HepG2 (cell line): ENCODE measurements at regions not wholly inside any gene's neighbourhood (a gene's known extent, or its start where the extent isn't known, plus 50 kb on each side); places are given as distances from the start of the nearest gene placed in this dataset.
A peak's percentile ranks its signal among the peaks of the same experiment; 100 is the strongest.

Experiments
- AGO2 ChIP-seq: fragments of 200-400 bp; formaldehyde crosslinking; optimal IDR thresholded peaks from 2 replicates; pipeline ENCODE3; 2017; ENCODE audit warnings: mild to moderate bottlenecking, low read depth, low read length, moderate library complexity
- ATRX ChIP-seq: sonication (generic); formaldehyde crosslinking; IDR thresholded peaks from 2 replicates; pipeline ENCODE4 v1.4.0; 2020; ENCODE audit warnings: missing genetic modification reagents, borderline replicate concordance
- FIP1L1 ChIP-seq: fragments of 200-400 bp; formaldehyde crosslinking; IDR thresholded peaks from 2 replicates; pipeline ENCODE4 v1.6.1; 2018; ENCODE audit warnings: low read depth, mild to moderate bottlenecking, low read length, moderate library complexity, borderline replicate concordance; ENCODE audit not compliant: insufficient read depth
- FOSL2 ChIP-seq: sonication (generic); formaldehyde crosslinking; IDR thresholded peaks from 2 replicates; pipeline ENCODE4 v1.4.0; 2020; ENCODE audit warnings: missing genetic modification reagents
- MEIS2 ChIP-seq: sonication (generic); formaldehyde crosslinking; IDR thresholded peaks from 2 replicates; pipeline ENCODE4 v1.9.0; 2021; ENCODE audit warnings: mild to moderate bottlenecking, missing genetic modification reagents
- TBL1XR1 ChIP-seq: fragments of 150-350 bp; IDR thresholded peaks from 2 replicates; pipeline ENCODE4 v1.6.1; 2014; ENCODE audit warnings: borderline replicate concordance, low read length; ENCODE audit not compliant: partially characterized antibody
- TCF7 ChIP-seq: sonication (generic); IDR thresholded peaks from 2 replicates; pipeline ENCODE4 v1.6.1; 2016; ENCODE audit warnings: antibody characterized with exemption, low read depth
- TOE1 ChIP-seq: sonication (generic); formaldehyde crosslinking; IDR thresholded peaks from 2 replicates; pipeline ENCODE4 v1.4.0; 2020; ENCODE audit warnings: mild to moderate bottlenecking, missing genetic modification reagents
- TRIM24 ChIP-seq: sonication (generic); formaldehyde crosslinking; IDR thresholded peaks from 2 replicates; pipeline ENCODE4 v1.8.0; 2022; ENCODE audit warnings: mild to moderate bottlenecking, missing genetic modification reagents
- YEATS2 ChIP-seq: sonication (generic); formaldehyde crosslinking; IDR thresholded peaks from 2 replicates; pipeline ENCODE4 v1.4.0; 2020; ENCODE audit warnings: missing genetic modification reagents, borderline replicate concordance
- ZFP36L2 ChIP-seq: sonication (generic); formaldehyde crosslinking; IDR thresholded peaks from 2 replicates; pipeline ENCODE4 v1.4.0; 2020; ENCODE audit warnings: missing genetic modification reagents
- ZNF232 ChIP-seq: sonication (generic); formaldehyde crosslinking; IDR thresholded peaks from 2 replicates; pipeline ENCODE4 v1.4.0; 2020; ENCODE audit warnings: missing genetic modification reagents, borderline replicate concordance
- ZNF3 ChIP-seq: IDR thresholded peaks from 2 replicates; pipeline ENCODE4 v1.7.0; 2017; ENCODE audit warnings: inconsistent platforms
- TF ChIP-seq, protein P1 (sequence below), 2 experiments: sonication (generic) in 1 of 2; formaldehyde crosslinking in 1 of 2; IDR thresholded peaks; 2 replicates each; pipeline versions ENCODE4 v1.5.1 to v1.6.1; 2011 to 2020; ENCODE audit warnings: borderline replicate concordance in 1 of 2, low read depth in 1 of 2, low read length in 1 of 2, mild to moderate bottlenecking in 1 of 2, missing genetic modification reagents in 1 of 2, moderate library complexity in 1 of 2
- TF ChIP-seq, protein P2 (sequence below): sonication (generic); formaldehyde crosslinking; IDR thresholded peaks from 2 replicates; pipeline ENCODE4 v1.8.0; 2022; ENCODE audit warnings: missing genetic modification reagents, mild to moderate bottlenecking, borderline replicate concordance
- TF ChIP-seq, protein P3 (sequence below): sonication (generic); IDR thresholded peaks from 2 replicates; pipeline ENCODE4 v1.6.1; 2016; ENCODE audit warnings: low read depth, borderline replicate concordance
- TF ChIP-seq, protein P4 (sequence below), 2 experiments: sonication (generic) in 1 of 2; formaldehyde crosslinking in 1 of 2; IDR thresholded peaks; 2 replicates each; pipeline versions ENCODE4 v1.4.0 to v1.6.1; 2016 to 2020; ENCODE audit warnings: borderline replicate concordance in 1 of 2, low read depth in 1 of 2, mild to moderate bottlenecking in 1 of 2, missing genetic modification reagents in 1 of 2
- TF ChIP-seq, protein P5 (sequence below): sonication (generic); formaldehyde crosslinking; IDR thresholded peaks from 2 replicates; pipeline ENCODE4; 2020; ENCODE audit warnings: missing genetic modification reagents, mild to moderate bottlenecking, borderline replicate concordance

DNA sequence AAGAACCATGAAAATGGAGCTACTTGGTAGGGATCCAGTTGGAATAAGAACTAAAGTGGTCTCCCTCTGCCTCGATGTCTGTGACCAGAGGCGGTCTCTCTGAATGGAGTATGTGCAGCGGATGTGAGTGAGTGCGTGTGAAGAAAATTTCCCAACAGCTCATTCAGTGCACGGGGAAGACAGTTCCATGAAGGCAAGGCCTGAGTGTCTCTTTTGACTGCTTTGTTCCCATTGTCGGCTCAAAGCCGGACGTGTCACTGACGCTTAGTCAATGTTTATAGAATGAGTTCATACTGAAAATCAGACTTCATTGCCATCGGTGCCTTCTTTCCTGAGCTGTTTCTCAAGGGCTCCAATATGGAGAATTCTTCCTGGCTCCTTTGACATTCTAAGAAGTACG lies 55.3 kb upstream of the GRB10 start (continued):
- TF ChIP-seq, protein P1, sequence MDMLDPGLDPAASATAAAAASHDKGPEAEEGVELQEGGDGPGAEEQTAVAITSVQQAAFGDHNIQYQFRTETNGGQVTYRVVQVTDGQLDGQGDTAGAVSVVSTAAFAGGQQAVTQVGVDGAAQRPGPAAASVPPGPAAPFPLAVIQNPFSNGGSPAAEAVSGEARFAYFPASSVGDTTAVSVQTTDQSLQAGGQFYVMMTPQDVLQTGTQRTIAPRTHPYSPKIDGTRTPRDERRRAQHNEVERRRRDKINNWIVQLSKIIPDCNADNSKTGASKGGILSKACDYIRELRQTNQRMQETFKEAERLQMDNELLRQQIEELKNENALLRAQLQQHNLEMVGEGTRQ (IDR thresholded peaks at IDR 0.05; ENCODE audit: low read depth, low read length), result no peak
- TF ChIP-seq, protein P1 (CRISPR knock-in tag; IDR thresholded peaks at IDR 0.05; ENCODE audit: borderline replicate concordance), result no peak
- no peak for TF ChIP-seq ZNF232 (CRISPR knock-in tag)
- TF ChIP-seq MEIS2 (CRISPR knock-in tag), result no peak
- no peak for TF ChIP-seq TOE1
- peak; percentile 41; the same call in 1 of the 2 replicates for TF ChIP-seq YEATS2 (CRISPR knock-in tag)
- TF ChIP-seq TRIM24 (CRISPR knock-in tag), result no peak
- no peak for TF ChIP-seq FIP1L1
- no peak for TF ChIP-seq TBL1XR1
- TF ChIP-seq AGO2, result no peak
- TF ChIP-seq ZNF3 (CRISPR knock-in tag), result no peak
- TF ChIP-seq ATRX (CRISPR knock-in tag), result no peak
- TF ChIP-seq, protein P2, sequence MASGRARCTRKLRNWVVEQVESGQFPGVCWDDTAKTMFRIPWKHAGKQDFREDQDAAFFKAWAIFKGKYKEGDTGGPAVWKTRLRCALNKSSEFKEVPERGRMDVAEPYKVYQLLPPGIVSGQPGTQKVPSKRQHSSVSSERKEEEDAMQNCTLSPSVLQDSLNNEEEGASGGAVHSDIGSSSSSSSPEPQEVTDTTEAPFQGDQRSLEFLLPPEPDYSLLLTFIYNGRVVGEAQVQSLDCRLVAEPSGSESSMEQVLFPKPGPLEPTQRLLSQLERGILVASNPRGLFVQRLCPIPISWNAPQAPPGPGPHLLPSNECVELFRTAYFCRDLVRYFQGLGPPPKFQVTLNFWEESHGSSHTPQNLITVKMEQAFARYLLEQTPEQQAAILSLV (CRISPR knock-in tag), result no peak
- peak; percentile 86 for TF ChIP-seq FOSL2 (CRISPR knock-in tag)
- TF ChIP-seq TCF7, result peak; percentile 29; the same call in 1 of the 2 replicates
- TF ChIP-seq ZFP36L2, result no peak
- TF ChIP-seq, protein P3, sequence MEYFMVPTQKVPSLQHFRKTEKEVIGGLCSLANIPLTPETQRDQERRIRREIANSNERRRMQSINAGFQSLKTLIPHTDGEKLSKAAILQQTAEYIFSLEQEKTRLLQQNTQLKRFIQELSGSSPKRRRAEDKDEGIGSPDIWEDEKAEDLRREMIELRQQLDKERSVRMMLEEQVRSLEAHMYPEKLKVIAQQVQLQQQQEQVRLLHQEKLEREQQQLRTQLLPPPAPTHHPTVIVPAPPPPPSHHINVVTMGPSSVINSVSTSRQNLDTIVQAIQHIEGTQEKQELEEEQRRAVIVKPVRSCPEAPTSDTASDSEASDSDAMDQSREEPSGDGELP, result no peak
- TF ChIP-seq, protein P4, sequence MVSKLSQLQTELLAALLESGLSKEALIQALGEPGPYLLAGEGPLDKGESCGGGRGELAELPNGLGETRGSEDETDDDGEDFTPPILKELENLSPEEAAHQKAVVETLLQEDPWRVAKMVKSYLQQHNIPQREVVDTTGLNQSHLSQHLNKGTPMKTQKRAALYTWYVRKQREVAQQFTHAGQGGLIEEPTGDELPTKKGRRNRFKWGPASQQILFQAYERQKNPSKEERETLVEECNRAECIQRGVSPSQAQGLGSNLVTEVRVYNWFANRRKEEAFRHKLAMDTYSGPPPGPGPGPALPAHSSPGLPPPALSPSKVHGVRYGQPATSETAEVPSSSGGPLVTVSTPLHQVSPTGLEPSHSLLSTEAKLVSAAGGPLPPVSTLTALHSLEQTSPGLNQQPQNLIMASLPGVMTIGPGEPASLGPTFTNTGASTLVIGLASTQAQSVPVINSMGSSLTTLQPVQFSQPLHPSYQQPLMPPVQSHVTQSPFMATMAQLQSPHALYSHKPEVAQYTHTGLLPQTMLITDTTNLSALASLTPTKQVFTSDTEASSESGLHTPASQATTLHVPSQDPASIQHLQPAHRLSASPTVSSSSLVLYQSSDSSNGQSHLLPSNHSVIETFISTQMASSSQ (IDR thresholded peaks at IDR 0.05; ENCODE audit: low read depth), result no peak
- TF ChIP-seq, protein P4 (CRISPR knock-in tag; IDR thresholded peaks at IDR 0.05; ENCODE audit: borderline replicate concordance), result no peak
- TF ChIP-seq, protein P5, sequence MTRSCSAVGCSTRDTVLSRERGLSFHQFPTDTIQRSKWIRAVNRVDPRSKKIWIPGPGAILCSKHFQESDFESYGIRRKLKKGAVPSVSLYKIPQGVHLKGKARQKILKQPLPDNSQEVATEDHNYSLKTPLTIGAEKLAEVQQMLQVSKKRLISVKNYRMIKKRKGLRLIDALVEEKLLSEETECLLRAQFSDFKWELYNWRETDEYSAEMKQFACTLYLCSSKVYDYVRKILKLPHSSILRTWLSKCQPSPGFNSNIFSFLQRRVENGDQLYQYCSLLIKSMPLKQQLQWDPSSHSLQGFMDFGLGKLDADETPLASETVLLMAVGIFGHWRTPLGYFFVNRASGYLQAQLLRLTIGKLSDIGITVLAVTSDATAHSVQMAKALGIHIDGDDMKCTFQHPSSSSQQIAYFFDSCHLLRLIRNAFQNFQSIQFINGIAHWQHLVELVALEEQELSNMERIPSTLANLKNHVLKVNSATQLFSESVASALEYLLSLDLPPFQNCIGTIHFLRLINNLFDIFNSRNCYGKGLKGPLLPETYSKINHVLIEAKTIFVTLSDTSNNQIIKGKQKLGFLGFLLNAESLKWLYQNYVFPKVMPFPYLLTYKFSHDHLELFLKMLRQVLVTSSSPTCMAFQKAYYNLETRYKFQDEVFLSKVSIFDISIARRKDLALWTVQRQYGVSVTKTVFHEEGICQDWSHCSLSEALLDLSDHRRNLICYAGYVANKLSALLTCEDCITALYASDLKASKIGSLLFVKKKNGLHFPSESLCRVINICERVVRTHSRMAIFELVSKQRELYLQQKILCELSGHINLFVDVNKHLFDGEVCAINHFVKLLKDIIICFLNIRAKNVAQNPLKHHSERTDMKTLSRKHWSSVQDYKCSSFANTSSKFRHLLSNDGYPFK (CRISPR knock-in tag), result no peak
